Glutamatergic neuron (in vitro differentiated cells): ENCODE measurements at regions not wholly inside any gene's neighbourhood (a gene's known extent, or its start where the extent isn't known, plus 50 kb on each side); places are given as distances from the start of the nearest gene placed in this dataset.

Experiments used
- DNase-seq: peaks from one replicate; pipeline ENCODE4 v3.0.0; 2022
- H3K27ac Mint-ChIP-seq: one replicate; pipeline ENCODE4 v1.8.0; 2020; ENCODE audit warnings: mild to moderate bottlenecking, mixed read lengths, inconsistent platforms; ENCODE audit not compliant: unreplicated experiment
- H3K27me3 Mint-ChIP-seq: one replicate; pipeline ENCODE4 v1.8.0; 2020; ENCODE audit warnings: mild to moderate bottlenecking, moderate library complexity, mixed read lengths, inconsistent platforms; ENCODE audit not compliant: unreplicated experiment
- H3K36me3 Mint-ChIP-seq: one replicate; pipeline ENCODE4 v1.8.0; 2020; ENCODE audit warnings: mild to moderate bottlenecking, mixed read lengths, inconsistent platforms; ENCODE audit not compliant: unreplicated experiment
- H3K4me1 Mint-ChIP-seq: one replicate; pipeline ENCODE4 v1.8.0; 2020; ENCODE audit warnings: mild to moderate bottlenecking, low read depth, mixed read lengths, inconsistent platforms; ENCODE audit not compliant: unreplicated experiment
- H3K4me3 Mint-ChIP-seq: one replicate; pipeline ENCODE4 v1.8.0; 2020; ENCODE audit warnings: mild to moderate bottlenecking, mixed read lengths, inconsistent platforms; ENCODE audit not compliant: unreplicated experiment
- H3K9me3 Mint-ChIP-seq: one replicate; pipeline ENCODE4 v1.8.0; 2020; ENCODE audit warnings: mild to moderate bottlenecking, moderate library complexity, mixed read lengths, inconsistent platforms; ENCODE audit not compliant: unreplicated experiment
- TF ChIP-seq, protein P1 (sequence below): fragments of 200-600 bp; sonication (generic); IDR thresholded peaks from one replicate; pipeline ENCODE4 v1.5.0; 2021; ENCODE audit not compliant: partially characterized antibody, unreplicated experiment

DNA sequence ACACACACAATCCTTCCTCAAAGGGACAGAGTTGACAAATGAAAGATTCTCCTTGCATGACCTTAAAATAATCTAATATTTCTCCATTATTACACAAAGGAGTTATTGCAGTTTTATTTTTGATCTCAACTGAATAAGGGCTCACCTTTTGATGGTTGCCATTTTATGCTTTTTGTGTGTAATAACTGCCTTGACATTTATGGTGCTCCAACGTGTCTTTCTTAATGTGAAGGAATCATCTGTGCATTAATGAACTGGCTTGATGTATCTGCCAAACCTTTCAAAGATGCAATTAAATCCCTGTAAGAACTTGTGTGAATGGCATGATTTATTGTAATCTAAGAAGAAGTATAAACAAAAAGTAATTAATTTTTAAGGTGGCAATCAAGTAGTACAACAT, 1519.8 kb upstream of the CDH9 start:
- no peaks in the 10 kb centered on the region for H3K36me3 Mint-ChIP-seq
- DNase-seq: no peak
- H3K27me3 Mint-ChIP-seq: no peaks in the 10 kb centered on the region
- H3K4me3 Mint-ChIP-seq: no peak overlapping the region
- TF ChIP-seq, protein P1, sequence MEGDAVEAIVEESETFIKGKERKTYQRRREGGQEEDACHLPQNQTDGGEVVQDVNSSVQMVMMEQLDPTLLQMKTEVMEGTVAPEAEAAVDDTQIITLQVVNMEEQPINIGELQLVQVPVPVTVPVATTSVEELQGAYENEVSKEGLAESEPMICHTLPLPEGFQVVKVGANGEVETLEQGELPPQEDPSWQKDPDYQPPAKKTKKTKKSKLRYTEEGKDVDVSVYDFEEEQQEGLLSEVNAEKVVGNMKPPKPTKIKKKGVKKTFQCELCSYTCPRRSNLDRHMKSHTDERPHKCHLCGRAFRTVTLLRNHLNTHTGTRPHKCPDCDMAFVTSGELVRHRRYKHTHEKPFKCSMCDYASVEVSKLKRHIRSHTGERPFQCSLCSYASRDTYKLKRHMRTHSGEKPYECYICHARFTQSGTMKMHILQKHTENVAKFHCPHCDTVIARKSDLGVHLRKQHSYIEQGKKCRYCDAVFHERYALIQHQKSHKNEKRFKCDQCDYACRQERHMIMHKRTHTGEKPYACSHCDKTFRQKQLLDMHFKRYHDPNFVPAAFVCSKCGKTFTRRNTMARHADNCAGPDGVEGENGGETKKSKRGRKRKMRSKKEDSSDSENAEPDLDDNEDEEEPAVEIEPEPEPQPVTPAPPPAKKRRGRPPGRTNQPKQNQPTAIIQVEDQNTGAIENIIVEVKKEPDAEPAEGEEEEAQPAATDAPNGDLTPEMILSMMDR: no peak
- peaks cover 2% of the 10 kb centered on the region for H3K9me3 Mint-ChIP-seq
- no peaks in the 10 kb centered on the region for H3K4me1 Mint-ChIP-seq
- no peak overlapping the region for H3K27ac Mint-ChIP-seq

- DNase-seq: no peak
- no peaks in the 10 kb centered on the region for H3K36me3 Mint-ChIP-seq
- no peaks in the 10 kb centered on the region for H3K27me3 Mint-ChIP-seq
- H3K27ac Mint-ChIP-seq: no peak overlapping the region
- TF ChIP-seq, protein P1: no peak
- H3K4me1 Mint-ChIP-seq: no peaks in the 10 kb centered on the region
- H3K4me3 Mint-ChIP-seq: no peak overlapping the region
- H3K9me3 Mint-ChIP-seq: peaks cover 2% of the 10 kb centered on the region
Observed at GRCh38 chr5:28557114-28557513, 1518.7 kb upstream of the CDH9 start.

GRCh38 chr5:28549588-28549987, 1511.2 kb upstream of the CDH9 start:
- H3K9me3 Mint-ChIP-seq: no peaks in the 10 kb centered on the region
- TF ChIP-seq, protein P1: no peak
- no peak overlapping the region for H3K4me3 Mint-ChIP-seq
- H3K27me3 Mint-ChIP-seq: no peaks in the 10 kb centered on the region
- no peaks in the 10 kb centered on the region for H3K4me1 Mint-ChIP-seq
- H3K27ac Mint-ChIP-seq: no peak overlapping the region
- H3K36me3 Mint-ChIP-seq: no peaks in the 10 kb centered on the region
- DNase-seq: no peak

- DNase-seq: no peak
- Mint-ChIP-seq H3K4me3 (no peak overlapping the region), H3K4me1 (no peaks in the 10 kb centered on the region), H3K9me3 (no peaks in the 10 kb centered on the region), H3K36me3 (no peaks in the 10 kb centered on the region), H3K27ac (no peak overlapping the region), H3K27me3 (no peaks in the 10 kb centered on the region)
- TF ChIP-seq, protein P1: no peak
Observed at GRCh38 chr5:28548856-28549255, 1510.5 kb upstream of the CDH9 start.

- H3K9me3 Mint-ChIP-seq: no peaks in the 10 kb centered on the region
- H3K4me3 Mint-ChIP-seq: no peak overlapping the region
- no peak for DNase-seq
- H3K4me1 Mint-ChIP-seq: no peaks in the 10 kb centered on the region
- no peak overlapping the region for H3K27ac Mint-ChIP-seq
- TF ChIP-seq, protein P1: no peak
- no peaks in the 10 kb centered on the region for H3K27me3 Mint-ChIP-seq
- no peaks in the 10 kb centered on the region for H3K36me3 Mint-ChIP-seq
Observed at GRCh38 chr5:28544501-28544900, 1506.1 kb upstream of the CDH9 start.
